ENCODE measurements at regions not wholly inside any gene's neighbourhood (a gene's known extent, or its start where the extent isn't known, plus 50 kb on each side); places are given as distances from the start of the nearest gene placed in this dataset.

- H3K4me3 ChIP-seq (ENCODE audit: control insufficient read depth, low read depth, low read length): no peak overlapping the region
- DNase-seq (ENCODE audit: low read depth): no peak
- TF ChIP-seq CTCF (conservative IDR thresholded peaks at IDR 0.05; ENCODE audit: control insufficient read depth, insufficient read depth, low read depth, low read length): no peak
These were observed 122.9 kb upstream of the ITGA4 start for GRCh38 chr2:181334158-181334826.

GRCh38 chr2:181340891-181341290 lies 116.3 kb upstream of the ITGA4 start:
- TF ChIP-seq CTCF (conservative IDR thresholded peaks at IDR 0.05; ENCODE audit: control insufficient read depth, insufficient read depth, low read depth, low read length): no peak
- H3K4me3 ChIP-seq (ENCODE audit: control insufficient read depth, low read depth, low read length): no peak overlapping the region
- no peak for DNase-seq (ENCODE audit: low read depth)

GRCh38 chr2:181341855-181342600 lies 115.2 kb upstream of the ITGA4 start:
- no peak overlapping the region for H3K4me3 ChIP-seq (ENCODE audit: control insufficient read depth, low read depth, low read length)
- TF ChIP-seq CTCF (conservative IDR thresholded peaks at IDR 0.05; ENCODE audit: control insufficient read depth, insufficient read depth, low read depth, low read length): no peak
- DNase-seq (ENCODE audit: low read depth): no peak

- no peak for TF ChIP-seq CTCF (conservative IDR thresholded peaks at IDR 0.05; ENCODE audit: control insufficient read depth, insufficient read depth, low read depth, low read length)
- no peak overlapping the region for H3K4me3 ChIP-seq (ENCODE audit: control insufficient read depth, low read depth, low read length)
- no peak for DNase-seq (ENCODE audit: low read depth)
These were observed 108.9 kb upstream of the ITGA4 start for GRCh38 chr2:181348107-181348837.

- H3K4me3 ChIP-seq (ENCODE audit: control insufficient read depth, low read depth, low read length): no peak overlapping the region
- no peak for TF ChIP-seq CTCF (conservative IDR thresholded peaks at IDR 0.05; ENCODE audit: control insufficient read depth, insufficient read depth, low read depth, low read length)
- no peak for DNase-seq (ENCODE audit: low read depth)
These were observed 105.0 kb upstream of the ITGA4 start for GRCh38 chr2:181352158-181352557.

GRCh38 chr2:181354626-181355025 lies 102.6 kb upstream of the ITGA4 start:
- peak; percentile 88 for DNase-seq (ENCODE audit: low read depth)
- no peak for TF ChIP-seq CTCF (conservative IDR thresholded peaks at IDR 0.05; ENCODE audit: control insufficient read depth, insufficient read depth, low read depth, low read length)
- H3K4me3 ChIP-seq (ENCODE audit: control insufficient read depth, low read depth, low read length): no peak overlapping the region

All from fibroblast of mammary gland (primary cell).